GM19035 (cell line): ENCODE measurements at regions not wholly inside any gene's neighbourhood (a gene's known extent, or its start where the extent isn't known, plus 50 kb on each side); places are given as distances from the start of the nearest gene placed in this dataset.
"Not testable (repeated sequence)": the region's sequence is repeated elsewhere in the genome, so short reads cannot be mapped to it uniquely, and the experiment has no call there.

ENCODE experiments used
- ATAC-seq: cut with Tn5 transposase; IDR thresholded peaks from one replicate; pipeline ENCODE4 v1.9.1; 2021; ENCODE audit not compliant: unreplicated experiment

- ATAC-seq, result no peak
Measured at GRCh38 chr5:39533749-39534148, 109.0 kb upstream of the DAB2 start.

- no peak for ATAC-seq
Measured at GRCh38 chr5:39532511-39532910, 107.7 kb upstream of the DAB2 start.

- no peak for ATAC-seq
Measured at GRCh38 chr5:39531306-39531705, 106.5 kb upstream of the DAB2 start.

- no peak for ATAC-seq
Measured at GRCh38 chr5:39526914-39527477, 102.2 kb upstream of the DAB2 start.

GRCh38 chr5:39525781-39526180 lies 101.0 kb upstream of the DAB2 start:
- ATAC-seq, result not testable (repeated sequence)

GRCh38 chr5:39525271-39525670 lies 100.5 kb upstream of the DAB2 start:
- no peak for ATAC-seq

- no peak for ATAC-seq
Measured at GRCh38 chr5:39523821-39524220, 99.0 kb upstream of the DAB2 start.

GRCh38 chr5:39521940-39522590 lies 97.3 kb upstream of the DAB2 start:
- ATAC-seq, result no peak

- no peak for ATAC-seq
Measured at GRCh38 chr5:39521098-39521860, 96.5 kb upstream of the DAB2 start.

GRCh38 chr5:39520232-39520572 lies 95.4 kb upstream of the DAB2 start:
- ATAC-seq, result no peak

GRCh38 chr5:39519566-39520231 lies 94.9 kb upstream of the DAB2 start:
- no peak for ATAC-seq

- ATAC-seq, result no peak
Measured at GRCh38 chr5:39519079-39519478, 94.3 kb upstream of the DAB2 start.

GRCh38 chr5:39518516-39518915 lies 93.7 kb upstream of the DAB2 start:
- no peak for ATAC-seq

- no peak for ATAC-seq
Measured at GRCh38 chr5:39517800-39518199, 93.0 kb upstream of the DAB2 start.

- no peak for ATAC-seq
Measured at GRCh38 chr5:39515881-39516280, 91.1 kb upstream of the DAB2 start.

GRCh38 chr5:39513236-39513635 lies 88.5 kb upstream of the DAB2 start:
- no peak for ATAC-seq

GRCh38 chr5:39506211-39506610 lies 81.4 kb upstream of the DAB2 start:
- ATAC-seq, result no peak

- no peak for ATAC-seq
Measured at GRCh38 chr5:39505791-39506190, 81.0 kb upstream of the DAB2 start.

- no peak for ATAC-seq
Measured at GRCh38 chr5:39505363-39505762, 80.6 kb upstream of the DAB2 start.

- no peak for ATAC-seq
Measured at GRCh38 chr5:39503155-39503554, 78.4 kb upstream of the DAB2 start.

- ATAC-seq, result no peak
Measured at GRCh38 chr5:39502704-39503103, 77.9 kb upstream of the DAB2 start.

- ATAC-seq, result no peak
Measured at GRCh38 chr5:39501397-39501796, 76.6 kb upstream of the DAB2 start.
